GM12878 (cell line): ENCODE measurements at regions not wholly inside any gene's neighbourhood (a gene's known extent, or its start where the extent isn't known, plus 50 kb on each side); places are given as distances from the start of the nearest gene placed in this dataset.

ENCODE experiments used
- ATAC-seq: fragments of 200-7000 bp; cut with Tn5 transposase; 3 replicates; pipeline ENCODE4 v1.9.1; 2020; ENCODE audit warnings: mild to moderate bottlenecking, moderate library complexity
- BruUV-seq: library from RNA; stranded (reverse); fragments of 400-500 nt; replicated peaks from 2 replicates; lab custom pipeline; 2021; lab: Mats Ljungman, UMichigan
- CTCF ChIA-PET: fragments of 300-600 bp; sonication (Branson Sonifier 250); formaldehyde crosslinking; extraction: SDS; loops from one replicate; lab custom pipeline; 2021; ENCODE audit warnings: inconsistent platforms; lab: Yijun Ruan, JAX
- POLR2A ChIA-PET: fragments of 350-600 bp; formaldehyde crosslinking; extraction: SDS; loops from one replicate; lab custom pipeline; 2021; ENCODE audit warnings: inconsistent platforms; lab: Charles Lee
- RAD21 ChIA-PET: fragments of 300-600 bp; sonication (Branson Sonifier 250); formaldehyde crosslinking; loops from one replicate; lab custom pipeline; 2023; ENCODE audit warnings: antibody characterized with exemption; ENCODE audit not compliant: unreplicated experiment; lab: Charles Lee
- SMC1A ChIA-PET: fragments of 300-600 bp; sonication (Branson Sonifier 250); formaldehyde crosslinking; loops from one replicate; lab custom pipeline; 2023; ENCODE audit not compliant: unreplicated experiment, uncharacterized antibody; lab: Charles Lee
- DNase-seq: peaks from one replicate; pipeline ENCODE4 v3.0.0-alpha.2; 2011; ENCODE audit warnings: low read depth, low spot score
- FAIRE-seq: peaks from 3 replicates; lab custom pipeline; 2011; peaks lifted over from hg19 to GRCh38; lab: Jason Lieb, UNC
- H2AFZ ChIP-seq: 2 replicates; pipeline ENCODE4 v1.6.0; 2011; ENCODE audit warnings: low read depth, low read length, control low read depth; ENCODE audit not compliant: control insufficient read depth
- H3K27ac ChIP-seq: 2 replicates; pipeline ENCODE4 v1.5.1; 2011; ENCODE audit warnings: control low read depth; ENCODE audit not compliant: control insufficient read depth, insufficient read depth
- H3K27me3 ChIP-seq, 2 experiments: replicated peaks in 1 of 2; 2 replicates each; pipeline versions ENCODE4 v1.6.0 to v1.6.1; 2011; ENCODE audit warnings: low read length in 1 of 2; ENCODE audit not compliant: control insufficient read depth in 2 of 2, insufficient read depth in 2 of 2
- H3K36me3 ChIP-seq, 2 experiments: 2 replicates each; pipeline ENCODE4 v1.5.1; 2011; ENCODE audit warnings: low read length in 1 of 2; ENCODE audit not compliant: control insufficient read depth in 2 of 2, insufficient read depth in 2 of 2
- H3K4me1 ChIP-seq: 2 replicates; pipeline ENCODE4 v1.6.1; 2011; ENCODE audit warnings: mild to moderate bottlenecking, low read length, moderate library complexity, mixed read lengths; ENCODE audit not compliant: control insufficient read depth, insufficient read depth
- H3K4me2 ChIP-seq: 2 replicates; pipeline ENCODE4 v1.6.0; 2011; ENCODE audit warnings: control low read depth; ENCODE audit not compliant: control insufficient read depth, insufficient read depth
- H3K4me3 ChIP-seq: fragments of 200-600 bp; sonication (generic); 2 replicates; pipeline ENCODE4 v1.5.1; 2016
- H3K79me2 ChIP-seq: 2 replicates; pipeline ENCODE4 v1.6.0; 2011; ENCODE audit warnings: low read length; ENCODE audit not compliant: control insufficient read depth, insufficient read depth
- H3K9ac ChIP-seq: 2 replicates; pipeline ENCODE4 v1.8.0; 2011; ENCODE audit warnings: low read length, control low read depth, mixed read lengths; ENCODE audit not compliant: control insufficient read depth, insufficient read depth
- H3K9me3 ChIP-seq: replicated peaks from 3 replicates; pipeline ENCODE4 v1.5.1; 2011; ENCODE audit warnings: mild to moderate bottlenecking, low read length; ENCODE audit not compliant: control insufficient read depth, insufficient read depth
- H4K20me1 ChIP-seq: 2 replicates; pipeline ENCODE4 v1.6.0; 2011; ENCODE audit not compliant: control insufficient read depth, insufficient read depth
- CBX3 ChIP-seq: fragments of 200-600 bp; sonication (generic); IDR thresholded peaks from 2 replicates; pipeline ENCODE4 v1.6.1; 2016; ENCODE audit warnings: low read depth, borderline replicate concordance
- HCFC1 ChIP-seq: fragments of 150-350 bp; IDR thresholded peaks from 2 replicates; pipeline ENCODE4 v1.6.1; 2014; ENCODE audit warnings: low read length
- HSF1 ChIP-seq: fragments of 150-350 bp; IDR thresholded peaks from 2 replicates; pipeline ENCODE4 v1.6.1; 2014; ENCODE audit warnings: mild to moderate bottlenecking, low read depth, low read length
- MLLT1 ChIP-seq: fragments of 450-650 bp; IDR thresholded peaks from 2 replicates; pipeline ENCODE4 v1.6.1; 2016; ENCODE audit warnings: mild to moderate bottlenecking
- MYC ChIP-seq: IDR thresholded peaks from 2 replicates; pipeline ENCODE4 v1.6.1; 2011; ENCODE audit warnings: mild to moderate bottlenecking, low read length, moderate library complexity, inconsistent platforms; ENCODE audit not compliant: insufficient read depth, insufficient replicate concordance, insufficient read length, severe bottlenecking
- NR2F1 ChIP-seq: fragments of 450-650 bp; conservative IDR thresholded peaks from 2 replicates; pipeline ENCODE4 v1.6.1; 2017; ENCODE audit warnings: mild to moderate bottlenecking
- PBX3 ChIP-seq: IDR thresholded peaks from 2 replicates; pipeline ENCODE4 v1.6.1; 2011; ENCODE audit warnings: mild to moderate bottlenecking, low read depth, low read length, moderate library complexity; ENCODE audit not compliant: insufficient replicate concordance
- POLR2AphosphoS2 ChIP-seq: IDR thresholded peaks from 2 replicates; pipeline ENCODE4 v1.6.1; 2011; ENCODE audit warnings: low read depth, mild to moderate bottlenecking, low read length, improper control_type of control experiment, moderate library complexity
- POU2F2 ChIP-seq: IDR thresholded peaks from 3 replicates; pipeline ENCODE4 v1.6.1; 2011; ENCODE audit warnings: low read depth, mild to moderate bottlenecking, low read length, borderline replicate concordance
- RAD21 ChIP-seq: IDR thresholded peaks from 2 replicates; pipeline ENCODE4 v1.6.1; 2011; ENCODE audit warnings: mild to moderate bottlenecking, low read depth, low read length, moderate library complexity; ENCODE audit not compliant: insufficient read depth
- REST ChIP-seq: IDR thresholded peaks from 2 replicates; pipeline ENCODE4 v1.6.1; 2012; ENCODE audit warnings: mild to moderate bottlenecking, low read depth, low read length
- STAT3 ChIP-seq: IDR thresholded peaks from 2 replicates; pipeline ENCODE4 v1.6.1; 2011; ENCODE audit warnings: low read depth, low read length, improper control_type of control experiment
- ZNF622 ChIP-seq: fragments of 450-650 bp; IDR thresholded peaks from 2 replicates; pipeline ENCODE4 v1.6.1; 2017; ENCODE audit warnings: mild to moderate bottlenecking, inconsistent platforms
- ZZZ3 ChIP-seq: IDR thresholded peaks from 2 replicates; pipeline ENCODE4 v1.6.1; 2011; ENCODE audit warnings: low read depth; ENCODE audit not compliant: control insufficient read depth, insufficient read length
- WGBS: methylation state at CpG from one replicate; pipeline ENCODE4 v1.1.6; 2016; ENCODE audit warnings: low lambda C conversion rate; ENCODE audit not compliant: insufficient replicate concordance, insufficient coverage; ENCODE audit errors: missing lambda C conversion rate; 5-methylcytosine and 5-hydroxymethylcytosine counted together
- in situ Hi-C: fragments of 300-500 bp; cut with MboI; formaldehyde crosslinking; loops from 9 replicates; pipeline ENCODE4 v1.14.3; 2018; ENCODE audit warnings: mixed read lengths
- intact Hi-C: fragments of 100-400 bp; cut with micrococcal nuclease; formaldehyde crosslinking; loops from one replicate; pipeline ENCODE4 v1.14.2; 2022; ENCODE audit not compliant: unreplicated experiment

- ATAC-seq (no peak), DNase-seq (no peak), FAIRE-seq (no peak)
- TF ChIP-seq MYC (no peak), POLR2AphosphoS2 (no peak), NR2F1 (no peak), POU2F2 (no peak), HCFC1 (no peak), REST (no peak), ZNF622 (no peak), ZZZ3 (no peak), RAD21 (no peak), CBX3 (no peak), HSF1 (no peak), PBX3 (no peak), MLLT1 (no peak), STAT3 (no peak)
- no peak overlapping the region for H2AFZ ChIP-seq
- no peaks in the 10 kb centered on the region for H4K20me1 ChIP-seq
- no peaks in the 10 kb centered on the region for H3K36me3 ChIP-seq
- ChIA-PET RAD21 (no interaction called here), SMC1A (interaction anchor here (1.7 kb wide), 1 partner anchor 23 kb away, joined by 3 read pairs; no protein-coding TSS in a partner anchor), POLR2A (no interaction called here), CTCF (no interaction called here)
- in situ Hi-C loops = no loop called here
- no peak overlapping the region for H3K27ac ChIP-seq
- H3K4me2 ChIP-seq = no peak overlapping the region
- 39% methylated on average over 5 of the region's 5 CpGs for WGBS
- no peaks in the 10 kb centered on the region for H3K9me3 ChIP-seq
- BruUV-seq = no TSS peak
- H3K9ac ChIP-seq = no peak overlapping the region
- no peaks in the 10 kb centered on the region for H3K27me3 ChIP-seq
- intact Hi-C loops = no loop called here
- H3K4me1 ChIP-seq = no peaks in the 10 kb centered on the region
- no peaks in the 10 kb centered on the region for H3K79me2 ChIP-seq
- no peak overlapping the region for H3K4me3 ChIP-seq
Measured at GRCh38 chr5:57929271-57929670, 446.7 kb upstream of the ACTBL2 start.
